HFF-Myc (cell line): ENCODE measurements at regions not wholly inside any gene's neighbourhood (a gene's known extent, or its start where the extent isn't known, plus 50 kb on each side); places are given as distances from the start of the nearest gene placed in this dataset.

ENCODE experiments used
- DNase-seq: peaks from one replicate; pipeline ENCODE4 v3.0.0-alpha.2; 2011; ENCODE audit warnings: low read depth; ENCODE audit errors: extremely low read depth
- H3K4me3 ChIP-seq: replicated peaks from 2 replicates; pipeline ENCODE4 v1.5.1; 2011; ENCODE audit warnings: low read depth, mild to moderate bottlenecking, control low read depth, low read length
- CTCF ChIP-seq: IDR thresholded peaks from 2 replicates; pipeline ENCODE4 v1.5.1; 2012; ENCODE audit warnings: mild to moderate bottlenecking, low read depth, low read length, control low read depth; ENCODE audit errors: missing control alignments

GRCh38 chr7:110281362-110281761, 809.6 kb upstream of the LRRN3 start:
- no peak overlapping the region for H3K4me3 ChIP-seq
- no peak for DNase-seq
- no peak for TF ChIP-seq CTCF

DNA sequence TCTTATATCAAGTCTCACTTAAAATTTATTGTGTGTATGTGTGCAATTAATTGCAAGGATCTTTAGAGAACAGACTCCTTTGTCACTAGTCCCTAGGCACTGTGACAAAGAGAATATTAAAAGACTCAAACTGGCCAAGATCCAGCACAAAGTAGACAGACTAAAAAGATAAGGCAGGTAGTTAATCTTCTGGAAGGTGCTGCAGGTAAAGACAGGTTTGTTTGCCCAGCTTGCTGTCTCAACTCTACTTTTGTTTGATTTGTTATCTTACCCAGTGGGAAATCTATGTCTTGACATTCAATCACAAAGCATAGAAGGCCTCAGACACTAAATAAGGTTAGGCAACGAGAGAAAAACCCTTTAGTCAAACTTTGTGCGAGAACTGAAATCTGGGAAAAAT, 807.9 kb upstream of the LRRN3 start:
- H3K4me3 ChIP-seq: no peak overlapping the region
- no peak for DNase-seq

GRCh38 chr7:110291430-110291829, 799.5 kb upstream of the LRRN3 start:
- DNase-seq: no peak
- H3K4me3 ChIP-seq: no peak overlapping the region
- no peak for TF ChIP-seq CTCF

More for the DNA sequence above, 807.9 kb upstream of the LRRN3 start:
- no peak for TF ChIP-seq CTCF

- no peak for DNase-seq
- TF ChIP-seq CTCF: no peak
- no peak overlapping the region for H3K4me3 ChIP-seq
Measured at GRCh38 chr7:110296321-110296720, 794.6 kb upstream of the LRRN3 start.

GRCh38 chr7:110307776-110308175, 783.2 kb upstream of the LRRN3 start:
- no peak for TF ChIP-seq CTCF
- no peak overlapping the region for H3K4me3 ChIP-seq
- no peak for DNase-seq

GRCh38 chr7:110308791-110309190, 782.1 kb upstream of the LRRN3 start:
- DNase-seq: no peak
- no peak for TF ChIP-seq CTCF
- H3K4me3 ChIP-seq: no peak overlapping the region

- DNase-seq: no peak
- H3K4me3 ChIP-seq: no peak overlapping the region
- no peak for TF ChIP-seq CTCF
Measured at GRCh38 chr7:110309941-110310340, 781.0 kb upstream of the LRRN3 start.
